NOMO-1 treated with DMSO at 0.1 percent for 48 hours (cell line): ENCODE measurements at regions not wholly inside any gene's neighbourhood (a gene's known extent, or its start where the extent isn't known, plus 50 kb on each side); places are given as distances from the start of the nearest gene placed in this dataset.
A peak's percentile ranks its signal among the peaks of the same experiment; 100 is the strongest.

Source experiments
- DNase-seq: peaks from one replicate; lab custom pipeline; 2025; ENCODE audit not compliant: unreplicated experiment; lab: John Stamatoyannopoulos, UW

- no peak for DNase-seq
Measured at GRCh38 chr2:172350839-172351479, 76.4 kb upstream of the ITGA6 start.

DNA sequence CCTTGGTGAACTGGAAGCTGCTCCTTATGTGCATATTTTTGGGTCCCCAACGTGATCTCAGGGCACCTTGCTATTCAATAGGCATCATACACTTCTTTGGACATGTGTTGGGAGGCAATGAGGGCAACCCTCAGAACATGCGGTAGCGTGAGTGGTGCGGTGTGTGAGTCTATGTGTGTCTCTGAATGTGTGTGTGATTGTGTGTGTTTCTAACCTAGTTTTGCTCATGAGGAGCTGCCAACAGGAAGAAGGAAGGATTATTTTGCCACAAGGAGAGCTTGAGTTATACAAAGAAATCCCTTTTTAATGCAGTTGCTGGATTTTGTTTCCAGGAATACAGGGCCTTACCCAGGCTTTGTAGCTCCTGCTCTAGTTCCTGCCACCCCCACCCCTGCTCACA is 75.8 kb upstream of the ITGA6 start:
- DNase-seq: no peak

DNA sequence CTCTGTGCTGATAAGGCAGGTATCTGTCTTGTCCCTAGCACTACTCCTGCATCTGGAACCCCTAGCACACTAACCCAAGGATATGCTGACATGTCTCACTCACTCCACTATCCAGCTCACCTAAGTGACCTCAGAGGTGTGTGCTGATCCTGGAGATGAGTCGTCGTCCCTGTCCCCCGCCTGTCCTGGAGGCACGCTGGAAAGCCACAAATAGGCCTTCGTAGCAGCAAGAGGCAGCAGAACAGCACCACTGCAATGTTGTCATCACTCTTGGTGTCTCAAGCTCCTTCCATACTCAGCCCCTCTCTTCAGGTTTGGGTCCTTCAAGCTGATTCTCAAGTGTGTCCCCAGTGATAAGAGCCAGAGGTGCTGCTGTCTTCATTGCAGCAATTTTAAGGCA is 73.0 kb upstream of the ITGA6 start:
- no peak for DNase-seq

DNA sequence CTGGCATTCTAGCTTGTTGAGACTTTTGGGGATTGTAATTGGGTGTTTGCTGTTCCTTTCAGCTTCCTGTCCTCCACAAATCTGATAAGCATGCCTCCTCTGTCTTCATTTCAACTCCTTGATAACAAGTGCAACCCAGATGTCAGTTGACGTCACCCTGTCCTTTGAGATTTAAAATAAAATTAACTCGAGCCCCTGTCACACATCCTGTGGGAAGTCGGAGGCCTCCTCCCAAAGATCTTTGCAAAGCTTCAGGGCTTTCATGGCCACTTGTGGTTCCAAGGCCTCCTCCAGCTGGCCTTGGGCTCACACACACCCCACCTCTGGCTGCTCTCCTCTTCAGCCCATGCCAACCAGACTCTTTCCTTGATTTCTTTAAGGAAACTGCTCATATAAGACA is 69.9 kb upstream of the ITGA6 start:
- DNase-seq: no peak

GRCh38 chr2:172358691-172359556 is 68.5 kb upstream of the ITGA6 start:
- DNase-seq: no peak

GRCh38 chr2:172361360-172361759 is 66.0 kb upstream of the ITGA6 start:
- no peak for DNase-seq

- DNase-seq: no peak
Measured at GRCh38 chr2:172361840-172362239, 65.5 kb upstream of the ITGA6 start.

- DNase-seq: no peak
Measured at GRCh38 chr2:172364261-172364660, 63.1 kb upstream of the ITGA6 start.

DNA sequence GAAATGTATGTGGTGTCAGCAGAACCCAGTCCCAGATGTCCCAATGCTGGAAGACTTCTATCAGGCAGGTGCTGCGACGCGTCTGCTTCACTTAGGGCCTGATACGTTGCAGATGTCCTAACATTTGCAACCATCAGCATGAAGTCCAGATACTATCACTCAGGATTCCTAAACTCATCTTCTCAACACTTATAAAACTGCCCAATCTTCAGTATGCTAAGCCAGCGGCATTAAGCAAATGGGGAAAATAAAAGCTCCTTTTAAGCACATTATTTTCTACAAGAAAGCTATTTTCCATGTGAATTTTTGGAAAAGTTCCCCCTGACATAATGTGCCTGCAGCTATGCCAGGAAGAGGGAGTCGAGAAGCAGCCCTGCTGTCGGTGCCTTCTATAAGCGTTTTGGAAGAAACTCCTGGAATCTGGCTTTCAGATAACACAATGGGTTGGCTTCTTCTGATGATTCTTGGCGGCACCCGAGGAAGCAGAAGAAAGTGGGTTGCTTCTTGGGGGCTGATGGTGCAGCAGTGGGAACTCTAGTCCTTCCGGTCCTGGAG is 60.7 kb upstream of the ITGA6 start:
- DNase-seq: no peak

DNA sequence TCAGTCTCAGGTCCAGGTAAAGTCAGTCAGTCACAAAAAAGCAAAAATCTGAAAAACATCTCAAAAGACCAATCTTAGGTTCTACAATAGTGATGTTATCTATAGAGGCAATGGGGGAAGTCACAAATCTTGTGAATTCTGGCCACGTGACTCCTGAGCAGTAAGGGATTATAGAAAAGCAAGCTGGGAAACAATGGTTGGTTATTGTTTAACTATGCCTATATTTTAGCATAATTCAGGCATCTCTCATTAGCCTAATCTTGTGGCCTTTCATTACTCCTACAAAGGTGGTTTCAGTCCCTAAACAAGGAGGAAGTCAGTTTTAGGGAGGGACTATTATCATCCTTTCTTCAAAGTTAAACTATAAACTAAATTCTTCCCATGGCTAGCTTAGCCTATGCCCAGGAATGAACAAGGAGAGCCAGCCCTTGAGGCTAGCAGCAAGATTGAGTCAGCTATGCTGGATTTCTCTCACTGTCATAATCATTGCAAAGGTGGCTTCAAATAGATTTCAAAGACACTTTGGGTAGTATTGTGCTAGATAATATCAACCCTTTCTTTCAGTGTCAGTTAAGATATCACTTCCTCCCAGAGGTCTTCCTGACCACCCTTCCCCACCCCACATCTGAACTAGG is 56.4 kb upstream of the ITGA6 start:
- no peak for DNase-seq

DNA sequence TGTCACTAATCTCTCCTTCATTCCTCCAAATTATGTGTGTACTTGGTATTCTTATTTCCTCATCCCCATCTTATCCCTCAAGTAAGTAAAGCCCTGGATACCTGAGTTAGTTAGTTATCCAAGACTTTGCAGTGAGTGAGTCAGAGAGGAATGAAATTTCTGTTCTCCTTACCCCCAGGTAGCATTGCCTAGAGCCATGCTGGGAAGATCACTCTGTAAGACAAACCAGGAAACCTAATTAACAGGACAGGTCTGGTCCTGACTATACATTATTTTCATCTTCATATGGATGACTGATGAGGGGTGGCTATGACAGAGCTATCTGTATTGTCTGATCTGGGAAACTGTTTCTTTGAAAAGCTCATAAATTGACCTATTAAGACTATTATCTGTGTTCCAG is 55.0 kb upstream of the ITGA6 start:
- DNase-seq: no peak

DNA sequence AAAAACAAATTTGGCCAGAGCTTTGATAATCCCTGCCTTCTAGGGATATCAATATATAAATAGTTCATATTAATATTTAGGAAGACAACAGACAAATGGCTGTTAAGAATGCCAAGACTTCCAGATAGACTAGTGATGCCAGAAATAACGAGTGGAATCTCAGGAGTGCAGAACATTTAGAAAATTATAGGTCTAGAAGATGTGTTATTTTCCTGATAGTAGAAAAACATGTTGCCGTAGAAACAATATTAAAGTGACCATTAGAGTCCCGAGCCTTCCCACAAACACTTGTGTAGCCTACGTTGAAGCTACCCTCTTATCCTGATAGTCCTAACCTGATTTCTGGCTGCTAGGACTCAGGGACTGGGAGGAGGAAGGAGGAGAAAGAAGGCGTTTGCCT is 54.3 kb upstream of the ITGA6 start:
- DNase-seq: no peak

DNA sequence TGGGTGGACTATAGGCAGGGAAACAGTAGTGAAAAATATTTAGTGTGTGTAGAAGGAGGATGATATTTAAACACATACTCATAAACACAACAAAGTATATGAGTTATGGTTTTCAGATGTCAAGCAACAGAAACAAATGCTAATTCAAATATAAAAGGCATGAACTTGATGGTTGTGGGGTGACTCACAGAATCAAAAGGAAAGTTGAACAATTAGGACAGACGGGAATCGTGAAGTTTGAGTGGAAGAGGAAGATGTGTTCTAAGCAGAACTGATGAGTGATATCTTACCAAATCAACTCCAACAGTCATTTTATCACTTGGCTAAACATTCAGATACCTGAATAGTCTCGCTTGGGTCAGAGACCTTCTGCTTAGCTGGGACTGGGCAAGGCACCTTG is 53.6 kb upstream of the ITGA6 start:
- DNase-seq: no peak

GRCh38 chr2:172374318-172375240 is 52.8 kb upstream of the ITGA6 start:
- DNase-seq: no peak

DNA sequence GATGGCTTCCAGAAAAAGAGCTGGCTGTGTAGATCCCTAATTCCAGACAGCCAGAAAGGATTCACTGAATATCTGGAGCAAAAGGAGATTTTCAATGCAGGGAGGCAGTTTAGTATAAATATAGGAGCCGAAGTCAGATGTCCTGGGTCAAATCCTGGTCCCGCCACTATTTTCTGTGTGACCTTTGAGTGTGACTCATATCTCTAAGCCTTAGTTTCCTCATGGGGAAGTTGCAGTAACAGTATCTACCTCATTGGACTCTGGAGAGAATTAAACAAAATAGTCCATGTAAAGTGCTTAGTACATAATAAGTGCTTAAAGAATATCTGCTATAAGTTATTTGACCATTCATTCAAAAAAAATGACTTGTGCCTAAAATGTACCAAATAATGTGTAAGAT is 52.1 kb upstream of the ITGA6 start:
- DNase-seq: peak; percentile 49

DNA sequence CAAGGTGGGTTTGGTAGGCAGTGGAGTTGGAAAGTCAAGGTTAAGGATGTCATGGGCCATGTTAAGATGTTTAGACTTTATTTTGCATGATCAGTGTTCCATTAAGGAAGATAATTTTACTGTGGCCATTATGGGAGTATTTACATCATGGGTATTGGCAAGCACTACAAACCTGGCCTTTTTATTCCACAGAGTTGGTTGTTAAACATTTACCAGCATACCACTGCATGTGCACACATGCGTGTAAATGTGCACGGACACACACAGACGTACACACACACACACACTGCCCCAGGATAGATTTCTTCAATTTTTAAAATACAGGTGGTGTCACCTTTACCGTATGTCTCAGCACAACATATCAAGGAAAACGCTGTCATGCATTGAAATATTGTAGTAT is 51.4 kb upstream of the ITGA6 start:
- DNase-seq: no peak

DNA sequence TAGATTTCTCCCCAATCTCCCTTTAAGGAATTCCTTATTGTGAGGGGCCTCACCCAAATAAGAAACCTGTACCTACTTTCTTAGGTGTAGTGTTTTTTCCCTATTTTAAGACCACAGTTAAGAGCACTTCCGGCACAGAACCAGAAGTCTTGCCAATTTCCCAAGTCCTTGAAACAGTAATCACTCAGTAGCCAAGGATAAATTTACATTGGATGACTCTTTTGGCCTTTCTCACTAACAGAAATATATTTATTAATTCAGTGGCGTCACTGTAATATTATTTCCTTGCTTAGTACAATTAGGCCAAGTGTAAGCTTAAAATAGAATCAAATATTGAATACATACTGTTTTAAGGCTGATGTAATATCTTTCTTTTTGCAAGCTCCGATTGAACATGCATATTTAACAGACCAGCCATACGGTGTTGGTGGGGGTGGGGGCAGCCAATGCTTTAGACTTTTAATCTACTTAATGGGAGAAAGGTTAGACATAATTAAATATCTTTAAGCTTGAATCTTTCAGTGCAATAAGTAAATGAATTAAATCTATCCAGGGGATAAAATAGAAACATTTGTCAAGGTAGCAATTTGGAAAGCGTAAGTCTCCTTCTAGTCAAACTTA is 50.8 kb upstream of the ITGA6 start:
- no peak for DNase-seq

DNA sequence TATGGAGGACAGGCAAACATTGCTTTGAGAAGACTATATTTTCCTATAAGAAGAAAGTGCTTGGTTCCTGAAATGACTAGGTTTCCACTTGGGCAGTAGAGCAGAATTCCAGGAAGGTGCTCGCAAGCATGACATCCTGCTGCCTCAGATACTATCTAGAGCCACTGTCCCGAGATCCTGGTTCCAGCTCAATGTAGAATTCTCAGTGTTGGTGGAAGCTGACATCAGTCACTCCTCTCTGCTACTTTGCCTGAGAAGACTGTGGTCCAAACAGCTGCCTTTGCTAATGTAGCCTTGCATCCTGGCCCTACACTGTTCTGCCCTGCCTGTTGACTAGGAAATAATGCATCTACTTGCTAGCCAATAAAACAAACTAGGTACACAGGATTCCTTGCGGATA is 50.0 kb upstream of the ITGA6 start:
- DNase-seq: no peak
